ENCODE measurements at regions not wholly inside any gene's neighbourhood (a gene's known extent, or its start where the extent isn't known, plus 50 kb on each side); places are given as distances from the start of the nearest gene placed in this dataset.
"Not testable (repeated sequence)": the region's sequence is repeated elsewhere in the genome, so short reads cannot be mapped to it uniquely, and the experiment has no call there.

- DNase-seq = no peak
Measured at GRCh38 chr10:130689743-130690626, 553.8 kb downstream of the GLRX3 start.

- DNase-seq = no peak
Measured at GRCh38 chr10:130691776-130692175, 555.6 kb downstream of the GLRX3 start.

GRCh38 chr10:130696870-130697269 lies 560.7 kb downstream of the GLRX3 start:
- no peak for DNase-seq

GRCh38 chr10:130707389-130707979 lies 571.3 kb downstream of the GLRX3 start:
- no peak for DNase-seq

- DNase-seq = no peak
Measured at GRCh38 chr10:130708465-130709070, 572.4 kb downstream of the GLRX3 start.

GRCh38 chr10:130709415-130709814 lies 573.2 kb downstream of the GLRX3 start:
- DNase-seq = no peak

- no peak for DNase-seq
Measured at GRCh38 chr10:130711072-130711471, 574.9 kb downstream of the GLRX3 start.

- DNase-seq = no peak
Measured at GRCh38 chr10:130713135-130713534, 576.9 kb downstream of the GLRX3 start.

GRCh38 chr10:130713731-130714130 lies 577.5 kb downstream of the GLRX3 start:
- DNase-seq = no peak

- DNase-seq = no peak
Measured at GRCh38 chr10:130714742-130715467, 578.7 kb downstream of the GLRX3 start.

- no peak for DNase-seq
Measured at GRCh38 chr10:130715686-130716670, 579.8 kb downstream of the GLRX3 start.

GRCh38 chr10:130717083-130717482 lies 580.9 kb downstream of the GLRX3 start:
- DNase-seq = no peak

- DNase-seq = not testable (repeated sequence)
Measured at GRCh38 chr10:130718744-130719447, 582.7 kb downstream of the GLRX3 start.

GRCh38 chr10:130719448-130719752 lies 583.2 kb downstream of the GLRX3 start:
- no peak for DNase-seq

- no peak for DNase-seq
Measured at GRCh38 chr10:130720235-130720634, 584.0 kb downstream of the GLRX3 start.

- DNase-seq = no peak
Measured at GRCh38 chr10:130721971-130722370, 585.8 kb downstream of the GLRX3 start.

GRCh38 chr10:130723704-130724103 lies 587.5 kb downstream of the GLRX3 start:
- no peak for DNase-seq

GRCh38 chr10:130725474-130725970 lies 586.0 kb downstream of the TCERG1L start:
- no peak for DNase-seq

- no peak for DNase-seq
Measured at GRCh38 chr10:130726996-130727725, 584.4 kb downstream of the TCERG1L start.

- no peak for DNase-seq
Measured at GRCh38 chr10:130727766-130728490, 583.6 kb downstream of the TCERG1L start.

All from activated CD4-positive, alpha-beta T cell treated with anti-CD3 and anti-CD28 coated beads for 1 hour (primary cell).